GM23338 (cell line): ENCODE measurements at regions not wholly inside any gene's neighbourhood (a gene's known extent, or its start where the extent isn't known, plus 50 kb on each side); places are given as distances from the start of the nearest gene placed in this dataset.

ENCODE experiments used
- ATAC-seq: fragments of 200-7000 bp; cut with Tn5 transposase; 3 replicates; pipeline ENCODE4 v1.9.1; 2020
- DNase-seq: peaks from one replicate; pipeline ENCODE4 v3.0.0-alpha.2; 2015; ENCODE audit warnings: low spot score
- H2AFZ ChIP-seq: fragments of 200-600 bp; sonication (generic); 2 replicates; pipeline ENCODE4 v1.8.0; 2016; ENCODE audit warnings: antibody characterized with exemption, mild to moderate bottlenecking, moderate library complexity
- H3F3A ChIP-seq: fragments of 200-600 bp; sonication (generic); replicated peaks from 2 replicates; pipeline ENCODE4 v1.8.0; 2017; ENCODE audit warnings: antibody characterized with exemption, mixed run types, low read depth
- H3K27ac ChIP-seq: fragments of 200-600 bp; sonication (generic); 2 replicates; pipeline ENCODE4 v1.6.1; 2016; ENCODE audit warnings: low read depth
- H3K27me3 ChIP-seq: fragments of 200-600 bp; sonication (generic); 2 replicates; pipeline ENCODE4 v1.8.0; 2016; ENCODE audit warnings: mild to moderate bottlenecking, mixed run types, moderate library complexity; ENCODE audit not compliant: insufficient read depth
- H3K36me3 ChIP-seq: fragments of 200-600 bp; sonication (generic); 2 replicates; pipeline ENCODE4 v1.8.0; 2016; ENCODE audit warnings: mild to moderate bottlenecking; ENCODE audit not compliant: insufficient read depth
- H3K4me1 ChIP-seq: fragments of 200-600 bp; sonication (generic); 2 replicates; pipeline ENCODE4 v1.8.0; 2016; ENCODE audit warnings: mild to moderate bottlenecking, moderate library complexity; ENCODE audit not compliant: insufficient read depth
- H3K4me2 ChIP-seq: fragments of 200-600 bp; sonication (generic); 2 replicates; pipeline ENCODE4 v1.7.1; 2017; ENCODE audit warnings: mixed run types
- H3K4me3 ChIP-seq: fragments of 200-600 bp; sonication (generic); 2 replicates; pipeline ENCODE4 v1.6.1; 2016; ENCODE audit warnings: mixed run types
- H3K79me2 ChIP-seq: fragments of 200-600 bp; sonication (generic); replicated peaks from 2 replicates; pipeline ENCODE4 v1.8.0; 2017; ENCODE audit warnings: mild to moderate bottlenecking; ENCODE audit not compliant: insufficient read depth
- H3K9me2 ChIP-seq: fragments of 200-600 bp; sonication (generic); 2 replicates; pipeline ENCODE4 v1.8.0; 2017; ENCODE audit not compliant: insufficient read depth
- H4K20me1 ChIP-seq: fragments of 200-600 bp; sonication (generic); replicated peaks from 2 replicates; pipeline ENCODE4 v1.8.0; 2017; ENCODE audit warnings: mild to moderate bottlenecking; ENCODE audit not compliant: insufficient read depth
- H3K27ac Mint-ChIP-seq: 2 replicates; pipeline ENCODE4 v1.8.0; 2020; ENCODE audit warnings: inconsistent platforms, mild to moderate bottlenecking, moderate library complexity, mixed read lengths
- H3K27me3 Mint-ChIP-seq: 3 replicates; pipeline ENCODE4 v1.8.0; 2022; ENCODE audit warnings: low read depth, mild to moderate bottlenecking, moderate library complexity, mixed read lengths, inconsistent platforms; ENCODE audit not compliant: insufficient read depth, poor library complexity
- H3K36me3 Mint-ChIP-seq: 3 replicates; pipeline ENCODE4 v1.8.0; 2021; ENCODE audit warnings: low read depth, mild to moderate bottlenecking, inconsistent platforms, moderate library complexity, mixed read lengths
- H3K4me1 Mint-ChIP-seq: 3 replicates; pipeline ENCODE4 v1.8.0; 2020; ENCODE audit warnings: mild to moderate bottlenecking, inconsistent platforms, mixed read lengths
- H3K4me3 Mint-ChIP-seq: 3 replicates; pipeline ENCODE4 v1.8.0; 2021; ENCODE audit warnings: moderate library complexity, mild to moderate bottlenecking, inconsistent platforms, mixed read lengths
- H3K9me3 Mint-ChIP-seq: 3 replicates; pipeline ENCODE4 v1.8.0; 2020; ENCODE audit warnings: moderate library complexity, mild to moderate bottlenecking, inconsistent platforms, mixed read lengths
- CREB1 ChIP-seq: fragments of 250-450 bp; sonication (Bioruptor Pico); IDR thresholded peaks from 2 replicates; pipeline ENCODE4 v1.5.0; 2020; ENCODE audit warnings: low read depth, mild to moderate bottlenecking, moderate library complexity
- EZH2 ChIP-seq: fragments of 200-600 bp; sonication (generic); IDR thresholded peaks from one replicate; pipeline ENCODE4 v1.8.0; 2017; ENCODE audit warnings: antibody characterized with exemption, mild to moderate bottlenecking, low read depth; ENCODE audit not compliant: unreplicated experiment
- EZH2phosphoT487 ChIP-seq: fragments of 200-600 bp; sonication (generic); IDR thresholded peaks from one replicate; pipeline ENCODE4 v1.8.1; 2018; ENCODE audit warnings: antibody characterized with exemption; ENCODE audit not compliant: unreplicated experiment
- JUNB ChIP-seq: IDR thresholded peaks from one replicate; pipeline ENCODE4 v1.6.1; 2016; ENCODE audit warnings: antibody characterized with exemption; ENCODE audit not compliant: unreplicated experiment
- NANOG ChIP-seq: IDR thresholded peaks from 2 replicates; pipeline ENCODE4 v1.6.1; 2016; ENCODE audit warnings: antibody characterized with exemption, borderline replicate concordance
- POLR2AphosphoS5 ChIP-seq: IDR thresholded peaks from 2 replicates; pipeline ENCODE4 v1.6.1; 2016; ENCODE audit warnings: antibody characterized with exemption, low read depth
- STAT1 ChIP-seq: IDR thresholded peaks from one replicate; pipeline ENCODE4 v1.6.1; 2016; ENCODE audit warnings: antibody characterized with exemption; ENCODE audit not compliant: unreplicated experiment
- ZNF114 ChIP-seq: fragments of 250-450 bp; sonication (Bioruptor Pico); IDR thresholded peaks from 2 replicates; pipeline ENCODE4 v1.5.0; 2020; ENCODE audit warnings: mild to moderate bottlenecking, moderate library complexity
- ZNF331 ChIP-seq: fragments of 250-450 bp; sonication (Bioruptor Pico); IDR thresholded peaks from 2 replicates; pipeline ENCODE4 v1.5.0; 2020; ENCODE audit warnings: low read depth, mild to moderate bottlenecking, moderate library complexity
- TF ChIP-seq, protein P1 (sequence below): IDR thresholded peaks from 2 replicates; pipeline ENCODE4 v1.6.1; 2016; ENCODE audit warnings: antibody characterized with exemption
- TF ChIP-seq, protein P2 (sequence below), 2 experiments: fragments of 200-600 bp in 1 of 2; sonication (generic) in 1 of 2; conservative IDR thresholded peaks; 2 replicates each; pipeline versions ENCODE4 v1.5.1 to v1.6.1; 2016 to 2017; ENCODE audit warnings: antibody characterized with exemption in 2 of 2, low read depth in 2 of 2, mild to moderate bottlenecking in 2 of 2, moderate library complexity in 1 of 2
- TF ChIP-seq, protein P3 (sequence below): IDR thresholded peaks from one replicate; pipeline ENCODE4 v1.6.1; 2018; ENCODE audit warnings: antibody characterized with exemption; ENCODE audit not compliant: unreplicated experiment
- TF ChIP-seq, protein P4 (sequence below): fragments of 250-450 bp; sonication (Bioruptor Pico); IDR thresholded peaks from 2 replicates; pipeline ENCODE4 v1.5.0; 2020; ENCODE audit warnings: mild to moderate bottlenecking, moderate library complexity

DNA sequence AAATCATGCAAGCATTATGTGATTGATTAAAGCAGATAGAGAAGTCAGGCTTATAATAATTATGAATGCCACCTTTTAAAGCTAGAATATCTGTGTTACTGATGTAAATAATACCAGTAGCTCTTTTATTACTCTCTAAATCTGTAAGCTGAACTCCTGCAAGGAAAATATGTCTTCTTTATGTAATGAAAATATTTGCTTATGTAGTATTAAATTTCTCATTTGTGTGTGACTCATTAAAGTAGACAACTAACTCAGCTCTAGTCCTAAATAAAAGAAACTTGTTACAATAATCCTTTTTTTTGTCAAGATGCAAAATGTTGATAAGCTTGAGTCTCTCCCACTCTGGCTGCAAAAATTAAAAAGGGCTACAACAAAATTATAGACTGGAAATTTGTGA lies 137.7 kb upstream of the FAT1 start:
- TF ChIP-seq CREB1 (CRISPR knock-in tag) (no peak), POLR2AphosphoS5 (no peak), NANOG (no peak), ZNF331 (no peak), STAT1 (no peak), EZH2 (no peak), EZH2phosphoT487 (no peak), ZNF114 (no peak), JUNB (no peak)
- TF ChIP-seq, protein P1, sequence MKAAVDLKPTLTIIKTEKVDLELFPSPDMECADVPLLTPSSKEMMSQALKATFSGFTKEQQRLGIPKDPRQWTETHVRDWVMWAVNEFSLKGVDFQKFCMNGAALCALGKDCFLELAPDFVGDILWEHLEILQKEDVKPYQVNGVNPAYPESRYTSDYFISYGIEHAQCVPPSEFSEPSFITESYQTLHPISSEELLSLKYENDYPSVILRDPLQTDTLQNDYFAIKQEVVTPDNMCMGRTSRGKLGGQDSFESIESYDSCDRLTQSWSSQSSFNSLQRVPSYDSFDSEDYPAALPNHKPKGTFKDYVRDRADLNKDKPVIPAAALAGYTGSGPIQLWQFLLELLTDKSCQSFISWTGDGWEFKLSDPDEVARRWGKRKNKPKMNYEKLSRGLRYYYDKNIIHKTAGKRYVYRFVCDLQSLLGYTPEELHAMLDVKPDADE: no peak
- TF ChIP-seq, protein P2, sequence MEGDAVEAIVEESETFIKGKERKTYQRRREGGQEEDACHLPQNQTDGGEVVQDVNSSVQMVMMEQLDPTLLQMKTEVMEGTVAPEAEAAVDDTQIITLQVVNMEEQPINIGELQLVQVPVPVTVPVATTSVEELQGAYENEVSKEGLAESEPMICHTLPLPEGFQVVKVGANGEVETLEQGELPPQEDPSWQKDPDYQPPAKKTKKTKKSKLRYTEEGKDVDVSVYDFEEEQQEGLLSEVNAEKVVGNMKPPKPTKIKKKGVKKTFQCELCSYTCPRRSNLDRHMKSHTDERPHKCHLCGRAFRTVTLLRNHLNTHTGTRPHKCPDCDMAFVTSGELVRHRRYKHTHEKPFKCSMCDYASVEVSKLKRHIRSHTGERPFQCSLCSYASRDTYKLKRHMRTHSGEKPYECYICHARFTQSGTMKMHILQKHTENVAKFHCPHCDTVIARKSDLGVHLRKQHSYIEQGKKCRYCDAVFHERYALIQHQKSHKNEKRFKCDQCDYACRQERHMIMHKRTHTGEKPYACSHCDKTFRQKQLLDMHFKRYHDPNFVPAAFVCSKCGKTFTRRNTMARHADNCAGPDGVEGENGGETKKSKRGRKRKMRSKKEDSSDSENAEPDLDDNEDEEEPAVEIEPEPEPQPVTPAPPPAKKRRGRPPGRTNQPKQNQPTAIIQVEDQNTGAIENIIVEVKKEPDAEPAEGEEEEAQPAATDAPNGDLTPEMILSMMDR (conservative IDR thresholded peaks at IDR 0.05; ENCODE audit: low read depth in 2 of 2): no peak
- TF ChIP-seq, protein P3, sequence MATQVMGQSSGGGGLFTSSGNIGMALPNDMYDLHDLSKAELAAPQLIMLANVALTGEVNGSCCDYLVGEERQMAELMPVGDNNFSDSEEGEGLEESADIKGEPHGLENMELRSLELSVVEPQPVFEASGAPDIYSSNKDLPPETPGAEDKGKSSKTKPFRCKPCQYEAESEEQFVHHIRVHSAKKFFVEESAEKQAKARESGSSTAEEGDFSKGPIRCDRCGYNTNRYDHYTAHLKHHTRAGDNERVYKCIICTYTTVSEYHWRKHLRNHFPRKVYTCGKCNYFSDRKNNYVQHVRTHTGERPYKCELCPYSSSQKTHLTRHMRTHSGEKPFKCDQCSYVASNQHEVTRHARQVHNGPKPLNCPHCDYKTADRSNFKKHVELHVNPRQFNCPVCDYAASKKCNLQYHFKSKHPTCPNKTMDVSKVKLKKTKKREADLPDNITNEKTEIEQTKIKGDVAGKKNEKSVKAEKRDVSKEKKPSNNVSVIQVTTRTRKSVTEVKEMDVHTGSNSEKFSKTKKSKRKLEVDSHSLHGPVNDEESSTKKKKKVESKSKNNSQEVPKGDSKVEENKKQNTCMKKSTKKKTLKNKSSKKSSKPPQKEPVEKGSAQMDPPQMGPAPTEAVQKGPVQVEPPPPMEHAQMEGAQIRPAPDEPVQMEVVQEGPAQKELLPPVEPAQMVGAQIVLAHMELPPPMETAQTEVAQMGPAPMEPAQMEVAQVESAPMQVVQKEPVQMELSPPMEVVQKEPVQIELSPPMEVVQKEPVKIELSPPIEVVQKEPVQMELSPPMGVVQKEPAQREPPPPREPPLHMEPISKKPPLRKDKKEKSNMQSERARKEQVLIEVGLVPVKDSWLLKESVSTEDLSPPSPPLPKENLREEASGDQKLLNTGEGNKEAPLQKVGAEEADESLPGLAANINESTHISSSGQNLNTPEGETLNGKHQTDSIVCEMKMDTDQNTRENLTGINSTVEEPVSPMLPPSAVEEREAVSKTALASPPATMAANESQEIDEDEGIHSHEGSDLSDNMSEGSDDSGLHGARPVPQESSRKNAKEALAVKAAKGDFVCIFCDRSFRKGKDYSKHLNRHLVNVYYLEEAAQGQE: no peak
- TF ChIP-seq, protein P4, sequence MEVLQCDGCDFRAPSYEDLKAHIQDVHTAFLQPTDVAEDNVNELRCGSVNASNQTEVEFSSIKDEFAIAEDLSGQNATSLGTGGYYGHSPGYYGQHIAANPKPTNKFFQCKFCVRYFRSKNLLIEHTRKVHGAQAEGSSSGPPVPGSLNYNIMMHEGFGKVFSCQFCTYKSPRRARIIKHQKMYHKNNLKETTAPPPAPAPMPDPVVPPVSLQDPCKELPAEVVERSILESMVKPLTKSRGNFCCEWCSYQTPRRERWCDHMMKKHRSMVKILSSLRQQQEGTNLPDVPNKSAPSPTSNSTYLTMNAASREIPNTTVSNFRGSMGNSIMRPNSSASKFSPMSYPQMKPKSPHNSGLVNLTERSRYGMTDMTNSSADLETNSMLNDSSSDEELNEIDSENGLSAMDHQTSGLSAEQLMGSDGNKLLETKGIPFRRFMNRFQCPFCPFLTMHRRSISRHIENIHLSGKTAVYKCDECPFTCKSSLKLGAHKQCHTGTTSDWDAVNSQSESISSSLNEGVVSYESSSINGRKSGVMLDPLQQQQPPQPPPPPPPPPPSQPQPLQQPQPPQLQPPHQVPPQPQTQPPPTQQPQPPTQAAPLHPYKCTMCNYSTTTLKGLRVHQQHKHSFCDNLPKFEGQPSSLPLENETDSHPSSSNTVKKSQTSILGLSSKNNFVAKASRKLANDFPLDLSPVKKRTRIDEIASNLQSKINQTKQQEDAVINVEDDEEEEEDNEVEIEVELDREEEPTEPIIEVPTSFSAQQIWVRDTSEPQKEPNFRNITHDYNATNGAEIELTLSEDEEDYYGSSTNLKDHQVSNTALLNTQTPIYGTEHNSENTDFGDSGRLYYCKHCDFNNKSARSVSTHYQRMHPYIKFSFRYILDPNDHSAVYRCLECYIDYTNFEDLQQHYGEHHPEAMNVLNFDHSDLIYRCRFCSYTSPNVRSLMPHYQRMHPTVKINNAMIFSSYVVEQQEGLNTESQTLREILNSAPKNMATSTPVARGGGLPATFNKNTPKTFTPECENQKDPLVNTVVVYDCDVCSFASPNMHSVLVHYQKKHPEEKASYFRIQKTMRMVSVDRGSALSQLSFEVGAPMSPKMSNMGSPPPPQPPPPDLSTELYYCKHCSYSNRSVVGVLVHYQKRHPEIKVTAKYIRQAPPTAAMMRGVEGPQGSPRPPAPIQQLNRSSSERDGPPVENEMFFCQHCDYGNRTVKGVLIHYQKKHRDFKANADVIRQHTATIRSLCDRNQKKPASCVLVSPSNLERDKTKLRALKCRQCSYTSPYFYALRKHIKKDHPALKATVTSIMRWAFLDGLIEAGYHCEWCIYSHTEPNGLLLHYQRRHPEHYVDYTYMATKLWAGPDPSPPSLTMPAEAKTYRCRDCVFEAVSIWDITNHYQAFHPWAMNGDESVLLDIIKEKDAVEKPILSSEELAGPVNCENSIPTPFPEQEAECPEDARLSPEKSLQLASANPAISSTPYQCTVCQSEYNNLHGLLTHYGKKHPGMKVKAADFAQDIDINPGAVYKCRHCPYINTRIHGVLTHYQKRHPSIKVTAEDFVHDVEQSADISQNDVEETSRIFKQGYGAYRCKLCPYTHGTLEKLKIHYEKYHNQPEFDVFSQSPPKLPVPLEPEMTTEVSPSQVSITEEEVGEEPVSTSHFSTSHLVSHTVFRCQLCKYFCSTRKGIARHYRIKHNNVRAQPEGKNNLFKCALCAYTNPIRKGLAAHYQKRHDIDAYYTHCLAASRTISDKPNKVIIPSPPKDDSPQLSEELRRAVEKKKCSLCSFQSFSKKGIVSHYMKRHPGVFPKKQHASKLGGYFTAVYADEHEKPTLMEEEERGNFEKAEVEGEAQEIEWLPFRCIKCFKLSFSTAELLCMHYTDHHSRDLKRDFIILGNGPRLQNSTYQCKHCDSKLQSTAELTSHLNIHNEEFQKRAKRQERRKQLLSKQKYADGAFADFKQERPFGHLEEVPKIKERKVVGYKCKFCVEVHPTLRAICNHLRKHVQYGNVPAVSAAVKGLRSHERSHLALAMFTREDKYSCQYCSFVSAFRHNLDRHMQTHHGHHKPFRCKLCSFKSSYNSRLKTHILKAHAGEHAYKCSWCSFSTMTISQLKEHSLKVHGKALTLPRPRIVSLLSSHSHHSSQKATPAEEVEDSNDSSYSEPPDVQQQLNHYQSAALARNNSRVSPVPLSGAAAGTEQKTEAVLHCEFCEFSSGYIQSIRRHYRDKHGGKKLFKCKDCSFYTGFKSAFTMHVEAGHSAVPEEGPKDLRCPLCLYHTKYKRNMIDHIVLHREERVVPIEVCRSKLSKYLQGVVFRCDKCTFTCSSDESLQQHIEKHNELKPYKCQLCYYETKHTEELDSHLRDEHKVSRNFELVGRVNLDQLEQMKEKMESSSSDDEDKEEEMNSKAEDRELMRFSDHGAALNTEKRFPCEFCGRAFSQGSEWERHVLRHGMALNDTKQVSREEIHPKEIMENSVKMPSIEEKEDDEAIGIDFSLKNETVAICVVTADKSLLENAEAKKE (CRISPR knock-in tag): no peak
- Mint-ChIP-seq H3K27me3 (no peaks in the 10 kb centered on the region), H3K9me3 (no peaks in the 10 kb centered on the region), H3K27ac (no peak overlapping the region), H3K36me3 (no peaks in the 10 kb centered on the region), H3K4me1 (no peaks in the 10 kb centered on the region), H3K4me3 (no peak overlapping the region)
- Histone ChIP-seq H3K4me3 (no peak overlapping the region), H3K4me1 (no peaks in the 10 kb centered on the region), H3K27ac (no peak overlapping the region), H4K20me1 (no peaks in the 10 kb centered on the region), H3K4me2 (no peak overlapping the region), H3F3A (no peaks in the 10 kb centered on the region), H2AFZ (no peak overlapping the region), H3K9me2 (peaks cover 3% of the 10 kb centered on the region; the same call in 1 of the 2 replicates), H3K36me3 (no peaks in the 10 kb centered on the region), H3K27me3 (no peaks in the 10 kb centered on the region), H3K79me2 (no peaks in the 10 kb centered on the region)
- DNase-seq: no peak
- ATAC-seq: no peak
